ENCODE measurements at regions not wholly inside any gene's neighbourhood (a gene's known extent, or its start where the extent isn't known, plus 50 kb on each side); places are given as distances from the start of the nearest gene placed in this dataset.

DNA sequence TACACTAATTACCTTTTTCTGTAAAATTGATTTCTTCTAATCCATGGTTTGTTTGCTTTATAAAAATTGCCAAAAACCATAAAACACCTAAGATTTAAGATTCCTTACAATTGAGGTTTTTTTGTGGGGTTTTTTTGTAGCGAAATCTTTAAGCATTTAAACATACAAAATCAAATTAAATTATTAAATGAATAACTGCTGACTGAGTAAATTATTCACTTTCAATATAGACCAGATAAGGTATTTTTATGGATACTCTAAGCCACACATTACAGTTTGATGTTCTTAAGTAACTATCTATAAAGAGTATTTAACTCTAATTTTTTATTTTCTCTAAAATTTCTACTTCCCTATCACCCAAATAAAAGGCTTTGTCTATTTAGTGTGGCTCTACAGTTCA, 55.5 kb downstream of the PIK3C2A start:
- Histone ChIP-seq H3K27ac (no peak overlapping the region), H3K4me3 (no peak overlapping the region), H3K36me3 (ENCODE audit: insufficient read depth in 1 of 2, low read depth in 1 of 2) (peaks cover 3 to 16% of the 10 kb centered on the region in 2 donors), H3K27me3 (ENCODE audit: insufficient read depth in 3 of 3, low read length in 2 of 3) (no peaks in the 10 kb centered on the region), H3K9me3 (no peaks in the 10 kb centered on the region), H3K4me1 (peaks cover 10% of the 10 kb centered on the region)
- DNase-seq, result no peak
- WGBS, 3 donors, result 93 to 100% (median 93%) methylated on average over 1 of the region's 1 CpG
- intact Hi-C loops (cut with DNase I), result no loop called here
- no peak for ATAC-seq
- TF ChIP-seq, protein P1, sequence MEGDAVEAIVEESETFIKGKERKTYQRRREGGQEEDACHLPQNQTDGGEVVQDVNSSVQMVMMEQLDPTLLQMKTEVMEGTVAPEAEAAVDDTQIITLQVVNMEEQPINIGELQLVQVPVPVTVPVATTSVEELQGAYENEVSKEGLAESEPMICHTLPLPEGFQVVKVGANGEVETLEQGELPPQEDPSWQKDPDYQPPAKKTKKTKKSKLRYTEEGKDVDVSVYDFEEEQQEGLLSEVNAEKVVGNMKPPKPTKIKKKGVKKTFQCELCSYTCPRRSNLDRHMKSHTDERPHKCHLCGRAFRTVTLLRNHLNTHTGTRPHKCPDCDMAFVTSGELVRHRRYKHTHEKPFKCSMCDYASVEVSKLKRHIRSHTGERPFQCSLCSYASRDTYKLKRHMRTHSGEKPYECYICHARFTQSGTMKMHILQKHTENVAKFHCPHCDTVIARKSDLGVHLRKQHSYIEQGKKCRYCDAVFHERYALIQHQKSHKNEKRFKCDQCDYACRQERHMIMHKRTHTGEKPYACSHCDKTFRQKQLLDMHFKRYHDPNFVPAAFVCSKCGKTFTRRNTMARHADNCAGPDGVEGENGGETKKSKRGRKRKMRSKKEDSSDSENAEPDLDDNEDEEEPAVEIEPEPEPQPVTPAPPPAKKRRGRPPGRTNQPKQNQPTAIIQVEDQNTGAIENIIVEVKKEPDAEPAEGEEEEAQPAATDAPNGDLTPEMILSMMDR (IDR thresholded peaks at IDR 0.05), result no peak

DNA sequence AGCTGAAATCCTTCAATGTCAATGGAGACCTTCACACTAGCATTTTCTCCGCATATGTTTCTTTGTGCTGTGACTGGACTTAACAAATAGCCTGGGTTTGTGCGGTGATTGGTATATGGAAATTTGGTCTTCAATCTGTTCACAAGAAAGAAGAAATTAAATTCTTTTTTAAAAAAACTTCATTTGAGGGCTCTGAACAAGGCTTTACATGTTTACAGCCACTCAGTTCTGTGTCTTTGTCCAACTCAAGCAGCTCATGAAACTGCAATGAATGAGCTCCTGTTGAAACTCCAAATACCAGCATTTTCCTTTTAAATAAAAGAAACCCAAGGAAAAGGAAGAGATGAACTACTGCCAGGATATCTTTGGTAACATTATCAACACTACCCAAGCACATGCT, 57.3 kb downstream of the PIK3C2A start:
- Histone ChIP-seq H3K36me3 (ENCODE audit: insufficient read depth in 1 of 2, low read depth in 1 of 2) (peaks cover 3 to 21% of the 10 kb centered on the region in 2 donors), H3K4me1 (peaks cover 16% of the 10 kb centered on the region), H3K9me3 (no peaks in the 10 kb centered on the region), H3K27me3 (ENCODE audit: insufficient read depth in 3 of 3, low read length in 2 of 3) (no peaks in the 10 kb centered on the region), H3K27ac (no peak overlapping the region), H3K4me3 (no peak overlapping the region)
- WGBS, 3 donors, result 98 to 99% (median 98%) methylated on average over 2 of the region's 2 CpGs
- intact Hi-C loops (cut with DNase I), result no loop called here
- ATAC-seq (no peak), DNase-seq (no peak)
- TF ChIP-seq, protein P1 (IDR thresholded peaks at IDR 0.05), result no peak

DNA sequence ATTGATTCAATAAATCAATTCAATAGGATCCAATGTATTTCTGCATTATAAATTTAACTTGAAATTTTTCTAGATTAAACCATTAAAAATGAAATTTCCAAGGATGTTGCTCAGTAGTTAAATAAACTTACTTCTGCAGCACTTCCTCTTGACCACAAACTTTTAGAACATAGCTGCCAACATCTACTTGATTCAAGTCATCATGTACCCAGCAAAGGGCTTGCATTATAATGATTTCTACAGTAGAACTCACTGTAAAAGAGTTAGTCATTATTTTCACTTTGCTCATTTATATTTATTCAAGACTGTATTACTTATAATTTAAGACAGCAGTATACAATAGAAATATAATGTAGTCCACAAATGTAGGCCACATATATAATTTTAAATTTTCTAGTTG, 59.2 kb downstream of the PIK3C2A start:
- DNase-seq (no peak), ATAC-seq (no peak)
- Histone ChIP-seq H3K9me3 (no peaks in the 10 kb centered on the region), H3K27ac (no peak overlapping the region), H3K27me3 (ENCODE audit: insufficient read depth in 3 of 3, low read length in 2 of 3) (no peaks in the 10 kb centered on the region), H3K4me1 (peaks cover 17% of the 10 kb centered on the region), H3K4me3 (no peak overlapping the region), H3K36me3 (ENCODE audit: insufficient read depth in 1 of 2, low read depth in 1 of 2) (peaks cover 4 to 31% of the 10 kb centered on the region in 2 donors)
- TF ChIP-seq, protein P1 (IDR thresholded peaks at IDR 0.05), result no peak
- intact Hi-C loops (cut with DNase I), result no loop called here

DNA sequence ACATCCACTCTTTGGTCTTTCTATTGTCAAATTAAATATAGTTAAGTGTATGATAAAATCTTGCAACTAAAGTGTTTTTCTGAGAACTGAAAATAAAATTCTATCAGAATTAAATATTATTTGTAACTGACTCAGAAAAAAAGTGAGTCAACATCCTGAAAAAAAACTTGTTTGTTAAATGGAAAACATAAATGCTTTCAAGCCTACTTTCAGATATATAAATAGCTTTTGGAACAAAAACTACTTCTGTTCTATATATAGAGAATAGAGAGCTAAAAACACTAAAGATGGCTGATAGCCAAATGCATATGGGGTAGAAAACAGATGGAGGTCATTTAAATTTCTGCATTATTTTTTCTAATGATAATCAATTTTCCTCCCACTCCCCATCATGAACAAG, 61.8 kb downstream of the PIK3C2A start:
- TF ChIP-seq, protein P1 (IDR thresholded peaks at IDR 0.05), result no peak
- no peak overlapping the region for H3K4me3 ChIP-seq
- peaks cover 12% of the 10 kb centered on the region for H3K4me1 ChIP-seq
- intact Hi-C loops (cut with DNase I), result no loop called here
- ATAC-seq (peak in 1 of 4 donors; percentile 58), DNase-seq (no peak)
- no peaks in the 10 kb centered on the region for H3K9me3 ChIP-seq
- H3K36me3 ChIP-seq (ENCODE audit: insufficient read depth in 1 of 2, low read depth in 1 of 2), result peaks cover 4 to 53% of the 10 kb centered on the region in 2 donors
- no peaks in the 10 kb centered on the region for H3K27me3 ChIP-seq (ENCODE audit: insufficient read depth in 3 of 3, low read length in 2 of 3)
- H3K27ac ChIP-seq, result no peak overlapping the region

DNA sequence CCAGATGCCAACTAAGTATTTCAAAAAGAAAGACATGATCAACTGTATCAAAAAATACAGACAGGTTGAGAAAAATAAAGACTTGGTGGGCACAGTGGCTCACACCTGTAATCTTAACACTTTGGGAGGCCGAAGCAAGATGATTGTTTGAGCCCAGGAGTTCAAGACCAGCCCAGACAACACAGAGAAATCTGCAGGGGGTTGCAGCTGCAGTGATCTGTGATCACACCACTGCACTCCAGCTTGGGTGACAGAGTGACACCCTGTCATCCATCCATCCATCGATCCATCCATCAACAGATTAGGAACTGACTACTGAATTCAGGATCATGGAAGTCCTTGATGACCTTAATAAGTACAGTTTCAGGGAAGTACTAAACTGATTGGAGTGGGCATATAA, 65.0 kb upstream of the RPS13 start:
- TF ChIP-seq, protein P1 (IDR thresholded peaks at IDR 0.05), result no peak
- peaks cover 7% of the 10 kb centered on the region for H3K4me1 ChIP-seq
- intact Hi-C loops (cut with DNase I), result no loop called here
- WGBS, 3 donors, result 98 to 100% (median 98%) methylated on average over 2 of the region's 2 CpGs
- DNase-seq (no peak), ATAC-seq (no peak)
- no peaks in the 10 kb centered on the region for H3K27me3 ChIP-seq (ENCODE audit: insufficient read depth in 3 of 3, low read length in 2 of 3)
- H3K4me3 ChIP-seq, result no peak overlapping the region
- no peak overlapping the region for H3K27ac ChIP-seq
- H3K9me3 ChIP-seq, result no peaks in the 10 kb centered on the region
- peaks cover 4 to 57% of the 10 kb centered on the region in 2 donors for H3K36me3 ChIP-seq (ENCODE audit: insufficient read depth in 1 of 2, low read depth in 1 of 2)

All from psoas muscle (tissue), 7 donors.